HEK293 (cell line): ENCODE measurements at regions not wholly inside any gene's neighbourhood (a gene's known extent, or its start where the extent isn't known, plus 50 kb on each side); places are given as distances from the start of the nearest gene placed in this dataset.
"Not testable (repeated sequence)": the region's sequence is repeated elsewhere in the genome, so short reads cannot be mapped to it uniquely, and the experiment has no call there.

Source experiments
- CTCF ChIA-PET: fragments of 350-600 bp; formaldehyde crosslinking; extraction: SDS; loops from one replicate; lab custom pipeline; 2021; ENCODE audit warnings: antibody characterized with exemption; lab: Yijun Ruan, JAX
- POLR2A ChIA-PET: fragments of 300-600 bp; formaldehyde crosslinking; extraction: SDS; loops from one replicate; lab custom pipeline; 2020; ENCODE audit warnings: antibody characterized with exemption, inconsistent platforms; lab: Yijun Ruan, JAX
- H3K27ac ChIP-seq: fragments of 200-500 bp; sonication (Bioruptor generic); 2 replicates; pipeline ENCODE4 v1.5.1; 2014; ENCODE audit warnings: low read depth, low read length, control low read depth, inconsistent platforms; ENCODE audit errors: extremely low read depth
- H3K36me3 ChIP-seq, 2 experiments: fragments of 200-500 bp in 1 of 2; sonication (Bioruptor generic) in 1 of 2; 1 replicate in 1 of 2; 2 replicates in 1 of 2; pipeline ENCODE4 v1.5.1; 2014 to 2017; ENCODE audit warnings: inconsistent platforms in 2 of 2, low read length in 2 of 2; ENCODE audit not compliant: control insufficient read depth in 2 of 2, insufficient read depth in 1 of 2
- H3K4me1 ChIP-seq: fragments of 200-500 bp; sonication (Bioruptor generic); 2 replicates; pipeline ENCODE4 v1.5.1; 2014; ENCODE audit warnings: mild to moderate bottlenecking, low read length, inconsistent platforms; ENCODE audit not compliant: control insufficient read depth, insufficient read depth
- H3K4me3 ChIP-seq: 2 replicates; pipeline ENCODE4 v1.5.1; 2011; ENCODE audit warnings: low read depth, mild to moderate bottlenecking, control low read depth, low read length, moderate library complexity
- H3K9me3 ChIP-seq: fragments of 200-500 bp; sonication (Bioruptor generic); 2 replicates; pipeline ENCODE4 v1.5.1; 2014; ENCODE audit warnings: low read depth, low read length, inconsistent platforms; ENCODE audit not compliant: control insufficient read depth, insufficient read depth
- GLIS2 ChIP-seq: fragments of 450-650 bp; formaldehyde crosslinking; IDR thresholded peaks from 2 replicates; pipeline ENCODE4 v1.5.1; 2016; ENCODE audit warnings: missing biosample characterization, missing genetic modification characterization
- REST ChIP-seq: fragments of 450-650 bp; formaldehyde crosslinking; IDR thresholded peaks from 2 replicates; pipeline ENCODE4 v1.5.1; 2016; ENCODE audit warnings: missing biosample characterization, missing genetic modification characterization

- CTCF ChIA-PET: not testable (repeated sequence)
These were observed 158.0 kb downstream of the ATP6V0E2 start for GRCh38 chr7:150031733-150032132.

GRCh38 chr7:150033711-150034110 is 159.9 kb downstream of the ATP6V0E2 start:
- H3K27ac ChIP-seq, H3K4me3 ChIP-seq, H3K9me3 ChIP-seq, POLR2A ChIA-PET, H3K4me1 ChIP-seq, CTCF ChIA-PET, H3K36me3 ChIP-seq: not testable (repeated sequence)
- 0 out of 2 replicates have a peak, but pooled peaks have one; percentile 18 for TF ChIP-seq GLIS2 (tag by site-specific recombination)

More at GRCh38 chr7:150031733-150032132, 158.0 kb downstream of the ATP6V0E2 start:
- POLR2A ChIA-PET, H3K4me3 ChIP-seq, H3K27ac ChIP-seq, H3K36me3 ChIP-seq, H3K9me3 ChIP-seq, H3K4me1 ChIP-seq: not testable (repeated sequence)

- H3K9me3 ChIP-seq, H3K4me3 ChIP-seq, H3K27ac ChIP-seq, H3K36me3 ChIP-seq, H3K4me1 ChIP-seq, POLR2A ChIA-PET, CTCF ChIA-PET: not testable (repeated sequence)
- TF ChIP-seq GLIS2 (tag by site-specific recombination): 0 out of 2 replicates have a peak, but pooled peaks have one; percentile 26
These were observed 162.0 kb downstream of the ATP6V0E2 start for GRCh38 chr7:150035769-150036168.

- H3K36me3 ChIP-seq, CTCF ChIA-PET, H3K27ac ChIP-seq, H3K4me1 ChIP-seq, H3K9me3 ChIP-seq, H3K4me3 ChIP-seq, POLR2A ChIA-PET: not testable (repeated sequence)
These were observed 165.3 kb downstream of the ATP6V0E2 start for GRCh38 chr7:150039061-150039460.

GRCh38 chr7:150042281-150042680 is 168.5 kb downstream of the ATP6V0E2 start:
- H3K4me3 ChIP-seq, H3K27ac ChIP-seq, H3K9me3 ChIP-seq, H3K36me3 ChIP-seq, POLR2A ChIA-PET, CTCF ChIA-PET, H3K4me1 ChIP-seq: not testable (repeated sequence)

GRCh38 chr7:150044771-150045170 is 171.0 kb downstream of the ATP6V0E2 start:
- POLR2A ChIA-PET: not testable (repeated sequence)

More at GRCh38 chr7:150044771-150045170, 171.0 kb downstream of the ATP6V0E2 start:
- H3K27ac ChIP-seq, H3K4me1 ChIP-seq, H3K4me3 ChIP-seq, H3K36me3 ChIP-seq, H3K9me3 ChIP-seq: not testable (repeated sequence)
- CTCF ChIA-PET: interaction anchor here (0.6 kb wide), 1 partner anchor 1767 kb away, joined by 3 read pairs; no protein-coding TSS in a partner anchor
- TF ChIP-seq REST (tag by site-specific recombination): peak; percentile 89
- TF ChIP-seq, all 188 proteins: peak for 1; not testable (repeated sequence) for 187
